K562 (cell line): ENCODE measurements at regions not wholly inside any gene's neighbourhood (a gene's known extent, or its start where the extent isn't known, plus 50 kb on each side); places are given as distances from the start of the nearest gene placed in this dataset.
A peak's percentile ranks its signal among the peaks of the same experiment; 100 is the strongest.

Source experiments
- AFF4 ChIP-seq: sonication (generic); formaldehyde crosslinking; IDR thresholded peaks from 2 replicates; pipeline ENCODE4 v1.8.0; 2023; ENCODE audit warnings: mild to moderate bottlenecking, missing genetic modification reagents
- BHLHE40 ChIP-seq: IDR thresholded peaks from 2 replicates; pipeline ENCODE4 v1.6.1; 2011; ENCODE audit warnings: low read length, improper control_type of control experiment
- CC2D1A ChIP-seq: fragments of 450-650 bp; IDR thresholded peaks from 2 replicates; pipeline ENCODE4 v1.6.1; 2017; ENCODE audit warnings: mild to moderate bottlenecking
- CEBPB ChIP-seq: fragments of 450-650 bp; IDR thresholded peaks from 2 replicates; pipeline ENCODE4 v1.6.1; 2016; ENCODE audit warnings: missing genetic modification characterization, missing compliant biosample characterization
- DACH1 ChIP-seq: fragments of 450-650 bp; IDR thresholded peaks from 2 replicates; pipeline ENCODE4 v1.6.1; 2018; ENCODE audit not compliant: partially characterized antibody
- DIDO1 ChIP-seq: fragments of 450-650 bp; IDR thresholded peaks from 2 replicates; pipeline ENCODE4 v1.6.1; 2016; ENCODE audit warnings: low read depth, missing biosample characterization, missing genetic modification characterization
- DPF2 ChIP-seq: fragments of 450-650 bp; IDR thresholded peaks from 2 replicates; pipeline ENCODE4 v1.6.1; 2016
- GATAD2A ChIP-seq: fragments of 450-650 bp; IDR thresholded peaks from 2 replicates; pipeline ENCODE4 v1.6.1; 2017
- HDAC2 ChIP-seq: fragments of 450-650 bp; IDR thresholded peaks from 2 replicates; pipeline ENCODE4 v1.6.1; 2016; ENCODE audit warnings: mild to moderate bottlenecking
- MBD1 ChIP-seq: fragments of 250-450 bp; sonication (Bioruptor Pico); IDR thresholded peaks from 2 replicates; pipeline ENCODE4 v1.8.0; 2022; ENCODE audit warnings: inconsistent platforms
- NRF1 ChIP-seq, 2 experiments: fragments of 450-650 bp; IDR thresholded peaks in 1 of 2; conservative IDR thresholded peaks in 1 of 2; 2 replicates each; pipeline ENCODE4 v1.6.1; 2014; ENCODE audit warnings: mild to moderate bottlenecking in 2 of 2
- PKNOX1 ChIP-seq: fragments of 450-650 bp; IDR thresholded peaks from 2 replicates; pipeline ENCODE4 v1.6.1; 2016
- RNF2 ChIP-seq: sonication (generic); IDR thresholded peaks from 2 replicates; pipeline ENCODE4 v1.6.1; 2016
- SMAD3 ChIP-seq: fragments of 450-650 bp; formaldehyde crosslinking; conservative IDR thresholded peaks from 2 replicates; pipeline ENCODE4 v1.4.0; 2020; ENCODE audit warnings: mild to moderate bottlenecking
- SP1 ChIP-seq: sonication (generic); formaldehyde crosslinking; IDR thresholded peaks from 2 replicates; pipeline ENCODE4 v1.8.1; 2022; ENCODE audit warnings: mild to moderate bottlenecking, missing genetic modification reagents
- SRF ChIP-seq, 2 experiments: fragments of 250-450, 450-650 bp in 1 of 2; sonication (Bioruptor Pico) in 1 of 2; sonication (generic) in 1 of 2; formaldehyde crosslinking; IDR thresholded peaks; 2 replicates each; pipeline versions ENCODE4 v1.5.0 to v1.5.1; 2020 to 2022; ENCODE audit warnings: mild to moderate bottlenecking in 1 of 2, missing genetic modification reagents in 1 of 2
- SRSF1 ChIP-seq: fragments of 200-400 bp; formaldehyde crosslinking; IDR thresholded peaks from 2 replicates; pipeline ENCODE4 v1.6.1; 2017; ENCODE audit warnings: mild to moderate bottlenecking, low read depth, low read length, moderate library complexity
- TAF9B ChIP-seq: fragments of 450-650 bp; IDR thresholded peaks from 2 replicates; pipeline ENCODE4 v1.6.1; 2018; ENCODE audit warnings: mild to moderate bottlenecking; ENCODE audit not compliant: partially characterized antibody
- TAL1 ChIP-seq: fragments of 450-650 bp; IDR thresholded peaks from 2 replicates; pipeline ENCODE4 v1.6.1; 2016; ENCODE audit warnings: mild to moderate bottlenecking
- TARDBP ChIP-seq: fragments of 450-650 bp; IDR thresholded peaks from 2 replicates; pipeline ENCODE4 v1.6.1; 2016
- TCFL5 ChIP-seq: fragments of 250-450 bp; sonication (Bioruptor Pico); conservative IDR thresholded peaks from 2 replicates; pipeline ENCODE4 v1.6.1; 2021; ENCODE audit warnings: mild to moderate bottlenecking, moderate library complexity, matching md5 sums
- TRIM28 ChIP-seq: fragments of 450-650 bp; IDR thresholded peaks from 2 replicates; pipeline ENCODE4 v1.6.1; 2017
- ZBTB8A ChIP-seq: fragments of 450-650 bp; IDR thresholded peaks from 2 replicates; pipeline ENCODE4 v1.6.1; 2018; ENCODE audit warnings: mild to moderate bottlenecking, moderate library complexity; ENCODE audit not compliant: partially characterized antibody
- ZKSCAN3 ChIP-seq: fragments of 250-450 bp; sonication (Bioruptor Pico); IDR thresholded peaks from 2 replicates; pipeline ENCODE4 v1.4.0; 2020
- ZNF165 ChIP-seq: fragments of 250-450 bp; sonication (Bioruptor Pico); IDR thresholded peaks from 2 replicates; pipeline ENCODE4 v1.4.0; 2020; ENCODE audit warnings: borderline replicate concordance
- ZNF175 ChIP-seq: fragments of 200-800 bp; sonication (Bioruptor generic); IDR thresholded peaks from 2 replicates; pipeline ENCODE4 v1.6.1; 2016; ENCODE audit warnings: low read depth, mild to moderate bottlenecking, missing genetic modification characterization, missing compliant biosample characterization
- ZNF830 ChIP-seq: fragments of 250-450 bp; sonication (Bioruptor Pico); IDR thresholded peaks from 2 replicates; pipeline ENCODE4 v1.5.0; 2021; ENCODE audit warnings: mild to moderate bottlenecking

- TF ChIP-seq DPF2 (peak; percentile 57; the same call in 1 of the 2 replicates), CEBPB (tag) (peak; percentile 94), DIDO1 (tag) (no peak), TRIM28 (no peak), RNF2 (peak; percentile 82; the same call in 1 of the 2 replicates), ZNF830 (CRISPR knock-in tag) (no peak), ZNF175 (CRISPR knock-in tag) (peak; percentile 22; the same call in 1 of the 2 replicates), ZKSCAN3 (CRISPR knock-in tag) (no peak), GATAD2A (no peak), MBD1 (CRISPR knock-in tag) (peak; percentile 63; the same call in 1 of the 2 replicates), TAF9B (no peak), SMAD3 (CRISPR knock-in tag) (0 out of 2 replicates have a peak, but pooled peaks have one; percentile 35), CC2D1A (0 out of 2 replicates have a peak, but pooled peaks have one; percentile 33), SP1 (CRISPR knock-in tag) (no peak), NRF1 (conservative IDR thresholded peaks at IDR 0.05 in 1 of 2, IDR thresholded peaks at IDR 0.05 in 1 of 2) (no peak), TCFL5 (CRISPR knock-in tag) (0 out of 2 replicates have a peak, but pooled peaks have one; percentile 9), ZBTB8A (no peak), BHLHE40 (0 out of 2 replicates have a peak, but pooled peaks have one; percentile 6), PKNOX1 (no peak), TARDBP (no peak), HDAC2 (no peak), TAL1 (0 out of 2 replicates have a peak, but pooled peaks have one; percentile 10), DACH1 (no peak), SRSF1 (no peak), SRF (CRISPR knock-in tag; IDR thresholded peaks at IDR 0.05) (no peak), AFF4 (CRISPR knock-in tag) (no peak), ZNF165 (CRISPR knock-in tag) (no peak)
Observed at GRCh38 chr3:178263236-178263916, 272.9 kb upstream of the KCNMB2 start (continued).
